ENCODE measurements at regions not wholly inside any gene's neighbourhood (a gene's known extent, or its start where the extent isn't known, plus 50 kb on each side); places are given as distances from the start of the nearest gene placed in this dataset.

DNA sequence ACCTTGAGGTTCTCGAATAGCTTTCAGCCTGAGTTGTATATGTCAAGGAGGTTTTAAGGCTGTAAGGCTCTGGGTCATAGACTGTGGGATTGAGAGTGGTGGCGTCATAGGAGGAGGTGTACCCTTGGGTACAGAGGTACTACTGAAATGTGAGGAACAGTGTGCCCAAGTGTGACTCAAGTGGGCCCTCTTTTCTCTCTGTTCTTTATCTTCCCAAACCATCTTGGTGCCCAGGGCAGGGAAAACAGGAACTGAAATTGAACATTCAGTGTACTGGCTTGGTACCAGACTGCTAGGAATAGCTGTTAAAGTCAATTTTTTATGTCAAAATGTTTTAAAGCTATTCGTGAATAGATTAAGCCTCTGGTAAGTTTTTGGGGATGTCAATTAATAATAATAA is 136.2 kb upstream of the RPS6KA3 start:
- TF ChIP-seq, protein P1, sequence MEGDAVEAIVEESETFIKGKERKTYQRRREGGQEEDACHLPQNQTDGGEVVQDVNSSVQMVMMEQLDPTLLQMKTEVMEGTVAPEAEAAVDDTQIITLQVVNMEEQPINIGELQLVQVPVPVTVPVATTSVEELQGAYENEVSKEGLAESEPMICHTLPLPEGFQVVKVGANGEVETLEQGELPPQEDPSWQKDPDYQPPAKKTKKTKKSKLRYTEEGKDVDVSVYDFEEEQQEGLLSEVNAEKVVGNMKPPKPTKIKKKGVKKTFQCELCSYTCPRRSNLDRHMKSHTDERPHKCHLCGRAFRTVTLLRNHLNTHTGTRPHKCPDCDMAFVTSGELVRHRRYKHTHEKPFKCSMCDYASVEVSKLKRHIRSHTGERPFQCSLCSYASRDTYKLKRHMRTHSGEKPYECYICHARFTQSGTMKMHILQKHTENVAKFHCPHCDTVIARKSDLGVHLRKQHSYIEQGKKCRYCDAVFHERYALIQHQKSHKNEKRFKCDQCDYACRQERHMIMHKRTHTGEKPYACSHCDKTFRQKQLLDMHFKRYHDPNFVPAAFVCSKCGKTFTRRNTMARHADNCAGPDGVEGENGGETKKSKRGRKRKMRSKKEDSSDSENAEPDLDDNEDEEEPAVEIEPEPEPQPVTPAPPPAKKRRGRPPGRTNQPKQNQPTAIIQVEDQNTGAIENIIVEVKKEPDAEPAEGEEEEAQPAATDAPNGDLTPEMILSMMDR (IDR thresholded peaks at IDR 0.05) = no peak
- intact Hi-C loops (cut with DNase I) = no loop called here
- no peaks in the 10 kb centered on the region for H3K9me3 ChIP-seq
- no peak overlapping the region for H3K27ac ChIP-seq
- H3K4me3 ChIP-seq = no peak overlapping the region
- H3K9ac ChIP-seq (ENCODE audit: low read depth in 2 of 2, low read length in 2 of 2) = no peak overlapping the region
- DNase-seq = no peak
- no peaks in the 10 kb centered on the region for H3K36me3 ChIP-seq
- no peaks in the 10 kb centered on the region for H3K4me1 ChIP-seq
- no peaks in the 10 kb centered on the region for H3K27me3 ChIP-seq

DNA sequence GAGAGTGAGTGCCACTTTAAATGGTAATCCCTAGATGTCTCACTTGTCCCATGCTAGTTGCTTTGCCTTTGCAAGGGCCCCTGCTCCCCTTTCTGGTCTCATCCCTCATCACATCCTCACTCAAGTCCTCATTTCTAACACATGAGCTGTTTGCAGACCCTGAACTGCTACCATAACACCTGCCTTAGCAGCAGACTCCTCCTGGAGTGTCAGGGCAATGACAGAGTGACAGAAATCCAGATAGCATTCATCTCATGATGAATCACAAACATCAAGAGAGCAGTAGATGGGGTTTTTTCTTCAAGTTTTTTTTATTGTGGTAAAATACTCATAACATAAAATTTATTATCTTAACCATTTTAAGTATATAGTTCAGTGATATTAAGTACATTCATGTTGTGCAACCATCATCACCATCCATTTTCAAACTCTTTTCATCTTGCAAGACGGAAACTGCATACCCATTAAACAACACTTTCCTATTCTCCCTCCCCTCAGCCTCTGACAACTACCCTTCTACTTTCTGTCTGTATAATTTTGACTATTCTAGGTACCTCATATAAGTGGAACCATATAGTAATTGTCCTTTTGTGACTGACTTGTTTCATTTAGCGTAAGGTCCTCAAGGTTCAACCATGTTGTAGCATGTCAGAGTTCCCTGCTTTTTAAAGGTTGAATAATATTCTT is 133.2 kb upstream of the RPS6KA3 start:
- Histone ChIP-seq H3K4me1 (no peaks in the 10 kb centered on the region), H3K27ac (no peak overlapping the region), H3K4me3 (no peak overlapping the region), H3K9ac (ENCODE audit: low read depth in 2 of 2, low read length in 2 of 2) (no peak overlapping the region), H3K36me3 (no peaks in the 10 kb centered on the region), H3K9me3 (no peaks in the 10 kb centered on the region), H3K27me3 (no peaks in the 10 kb centered on the region)
- DNase-seq = no peak
- intact Hi-C loops (cut with DNase I) = no loop called here
- TF ChIP-seq, protein P1 (IDR thresholded peaks at IDR 0.05) = no peak

DNA sequence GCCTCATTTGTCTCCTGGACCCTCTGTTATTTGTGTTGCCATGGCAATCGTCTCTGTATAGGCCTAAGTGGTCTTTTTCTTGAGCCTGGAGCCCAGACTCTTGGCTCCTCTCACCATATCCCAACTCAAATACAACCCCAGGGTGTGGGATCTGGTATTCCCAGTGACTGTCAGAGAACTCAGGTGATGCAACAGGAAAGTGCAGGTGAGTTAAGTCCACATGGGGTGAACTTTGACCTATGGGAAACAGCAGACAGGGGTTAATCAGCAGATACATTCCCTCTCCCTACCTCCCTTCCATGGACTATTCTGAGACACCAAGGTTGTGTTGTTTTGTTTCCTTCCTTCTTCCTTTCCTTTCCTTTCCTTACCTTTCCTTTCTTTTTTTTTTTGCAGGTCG is 130.9 kb upstream of the RPS6KA3 start:
- DNase-seq = no peak
- intact Hi-C loops (cut with DNase I) = no loop called here
- Histone ChIP-seq H3K4me3 (no peak overlapping the region), H3K4me1 (no peaks in the 10 kb centered on the region), H3K27ac (no peak overlapping the region), H3K36me3 (no peaks in the 10 kb centered on the region), H3K9ac (ENCODE audit: low read depth in 2 of 2, low read length in 2 of 2) (no peak overlapping the region), H3K27me3 (no peaks in the 10 kb centered on the region), H3K9me3 (no peaks in the 10 kb centered on the region)
- TF ChIP-seq, protein P1 (IDR thresholded peaks at IDR 0.05) = no peak

DNA sequence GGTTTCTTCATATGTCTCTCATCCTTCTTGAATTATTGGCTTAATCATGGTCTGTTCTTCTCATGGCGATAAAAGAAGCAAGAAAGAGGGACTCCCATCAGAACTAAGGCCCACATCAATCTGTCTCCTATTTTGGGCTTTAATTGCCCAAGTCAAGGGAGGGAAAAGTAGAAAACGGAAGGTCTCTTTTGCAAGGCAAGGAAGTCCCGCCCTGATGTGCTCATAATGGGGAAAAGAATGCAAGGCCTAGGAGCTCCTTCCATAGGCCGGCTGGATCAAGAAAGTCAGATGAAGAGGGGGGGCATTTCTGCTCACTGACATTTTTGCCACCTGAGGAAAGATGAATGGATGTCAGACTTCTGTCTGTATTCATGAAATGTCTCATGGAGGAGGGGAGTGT is 127.7 kb upstream of the RPS6KA3 start:
- no peak overlapping the region for H3K4me3 ChIP-seq
- H3K9me3 ChIP-seq = no peaks in the 10 kb centered on the region
- intact Hi-C loops (cut with DNase I) = no loop called here

DNA sequence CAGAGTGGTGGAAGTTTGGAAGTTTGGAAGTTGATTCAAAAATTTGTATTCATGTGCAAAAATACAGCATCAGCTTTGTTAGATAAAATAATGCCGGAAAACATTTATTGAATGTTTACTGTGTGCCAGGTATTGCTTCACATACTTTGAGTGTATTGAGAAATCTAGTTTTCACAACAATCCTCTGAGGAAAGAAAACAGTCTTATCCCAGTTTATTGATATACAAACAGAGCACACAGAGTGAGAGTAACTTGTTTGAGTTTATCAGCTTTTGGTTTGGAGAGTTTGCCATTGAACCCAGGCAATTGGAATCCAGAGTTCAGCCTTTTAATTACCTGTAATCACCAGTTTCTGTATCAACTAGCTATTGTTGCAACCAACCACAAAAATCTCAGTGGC is 127.2 kb upstream of the RPS6KA3 start:
- no peak overlapping the region for H3K27ac ChIP-seq
- DNase-seq = no peak
- H3K4me3 ChIP-seq = no peak overlapping the region
- H3K9me3 ChIP-seq = no peaks in the 10 kb centered on the region
- TF ChIP-seq, protein P1 (IDR thresholded peaks at IDR 0.05) = no peak
- no peaks in the 10 kb centered on the region for H3K36me3 ChIP-seq
- no peak overlapping the region for H3K9ac ChIP-seq (ENCODE audit: low read depth in 2 of 2, low read length in 2 of 2)
- H3K4me1 ChIP-seq = no peaks in the 10 kb centered on the region
- no peaks in the 10 kb centered on the region for H3K27me3 ChIP-seq
- intact Hi-C loops (cut with DNase I) = no loop called here

More for the DNA sequence above, 127.7 kb upstream of the RPS6KA3 start:
- DNase-seq = no peak
- Histone ChIP-seq H3K9ac (ENCODE audit: low read depth in 2 of 2, low read length in 2 of 2) (no peak overlapping the region), H3K4me1 (no peaks in the 10 kb centered on the region), H3K27ac (no peak overlapping the region), H3K27me3 (no peaks in the 10 kb centered on the region), H3K36me3 (no peaks in the 10 kb centered on the region)
- TF ChIP-seq, protein P1 (IDR thresholded peaks at IDR 0.05) = no peak

Data from colonic mucosa (tissue), 4 donors.